BE2C (cell line): ENCODE measurements at regions not wholly inside any gene's neighbourhood (a gene's known extent, or its start where the extent isn't known, plus 50 kb on each side); places are given as distances from the start of the nearest gene placed in this dataset.

ENCODE experiments used
- DNase-seq: peaks from one replicate; pipeline ENCODE4 v3.0.0-alpha.2; 2020
- H3K27me3 ChIP-seq: fragments of 250-450 bp; sonication (Bioruptor Pico); 2 replicates; pipeline ENCODE4 v1.5.1; 2020; ENCODE audit warnings: mild to moderate bottlenecking
- H3K36me3 ChIP-seq: fragments of 250-450 bp; sonication (Bioruptor Pico); 2 replicates; pipeline ENCODE4 v1.5.1; 2020; ENCODE audit warnings: mild to moderate bottlenecking
- H3K4me1 ChIP-seq: fragments of 250-450 bp; sonication (Bioruptor Pico); 2 replicates; pipeline ENCODE4 v1.5.1; 2020
- H3K4me3 ChIP-seq: 2 replicates; pipeline ENCODE4 v1.5.1; 2011; ENCODE audit warnings: low read depth, low read length
- H3K9me3 ChIP-seq: fragments of 250-450 bp; sonication (Bioruptor Pico); 2 replicates; pipeline ENCODE4 v1.5.1; 2020
- CTCF ChIP-seq: IDR thresholded peaks from 2 replicates; pipeline ENCODE4 v1.5.1; 2012; ENCODE audit warnings: mild to moderate bottlenecking, low read depth, low read length

DNA sequence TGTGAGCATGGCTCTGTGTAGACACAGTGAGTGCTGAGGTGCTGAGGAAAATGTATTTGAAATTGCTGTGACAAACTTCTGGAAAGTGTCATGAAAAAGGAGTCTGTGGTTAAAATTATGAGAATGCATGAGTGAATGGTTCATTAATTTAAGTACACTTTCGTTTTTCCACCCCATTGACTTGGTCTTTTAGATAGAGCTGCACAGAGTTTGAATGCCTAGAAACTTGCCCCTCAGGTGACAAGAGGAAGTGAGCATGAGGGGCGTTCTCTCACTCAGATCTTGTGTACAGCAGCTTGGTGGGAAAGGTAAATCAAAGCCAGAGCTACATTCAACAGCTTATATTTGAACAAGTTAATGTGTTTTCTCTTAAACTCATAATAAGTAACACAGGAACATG, 296.8 kb downstream of the WDR72 start:
- no peak for DNase-seq
- Histone ChIP-seq H3K27me3 (no peaks in the 10 kb centered on the region), H3K9me3 (no peaks in the 10 kb centered on the region), H3K4me3 (no peak overlapping the region), H3K4me1 (no peaks in the 10 kb centered on the region), H3K36me3 (no peaks in the 10 kb centered on the region)
- TF ChIP-seq CTCF, result no peak

DNA sequence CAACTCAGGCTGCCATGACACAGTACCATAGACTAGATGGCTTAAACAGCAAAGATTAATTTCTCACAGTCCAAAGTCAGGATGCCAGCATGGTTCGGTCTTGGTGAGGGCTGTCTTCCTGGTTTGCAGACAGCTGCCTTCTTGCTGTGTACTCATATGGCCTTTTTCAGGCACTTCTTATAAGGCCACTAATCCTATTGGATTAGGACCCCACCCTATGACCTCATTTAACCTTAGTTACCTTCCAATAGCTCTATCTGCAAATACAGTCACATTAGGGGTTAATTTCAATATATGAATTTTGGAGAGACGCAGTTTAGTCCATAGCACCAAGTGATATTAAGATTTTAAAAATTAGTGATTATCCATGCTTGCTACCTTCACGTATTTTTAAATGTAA, 297.8 kb downstream of the WDR72 start:
- Histone ChIP-seq H3K9me3 (no peaks in the 10 kb centered on the region), H3K27me3 (no peaks in the 10 kb centered on the region), H3K4me3 (no peak overlapping the region), H3K36me3 (no peaks in the 10 kb centered on the region), H3K4me1 (no peaks in the 10 kb centered on the region)
- DNase-seq, result no peak
- no peak for TF ChIP-seq CTCF

- no peaks in the 10 kb centered on the region for H3K4me1 ChIP-seq
- H3K9me3 ChIP-seq, result no peaks in the 10 kb centered on the region
- no peaks in the 10 kb centered on the region for H3K36me3 ChIP-seq
- no peak for DNase-seq
- no peak overlapping the region for H3K4me3 ChIP-seq
- TF ChIP-seq CTCF, result no peak
- no peaks in the 10 kb centered on the region for H3K27me3 ChIP-seq
These were observed 300.7 kb downstream of the WDR72 start for GRCh38 chr15:53458736-53459135.

DNA sequence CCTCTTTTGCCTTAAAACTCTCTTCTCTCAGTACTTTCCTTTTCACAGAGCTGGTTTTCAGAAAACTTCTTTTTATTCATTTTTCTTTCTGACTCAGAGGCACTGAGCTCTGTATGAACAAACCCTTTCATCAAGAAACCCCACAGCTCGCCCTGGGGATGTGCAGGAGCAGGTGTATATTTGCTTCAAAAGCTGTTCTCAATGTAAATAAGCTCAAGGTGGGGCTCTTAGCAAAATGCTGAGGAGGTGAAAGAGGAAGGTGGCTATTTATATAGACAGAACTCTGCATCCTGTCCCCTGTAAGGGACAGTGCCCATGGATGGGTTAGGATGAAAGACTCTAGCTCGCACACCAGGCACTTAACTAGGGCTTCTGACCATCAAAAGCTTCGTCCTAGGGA, 302.0 kb downstream of the WDR72 start:
- no peak for DNase-seq
- Histone ChIP-seq H3K27me3 (no peaks in the 10 kb centered on the region), H3K4me1 (no peaks in the 10 kb centered on the region), H3K4me3 (no peak overlapping the region), H3K36me3 (no peaks in the 10 kb centered on the region), H3K9me3 (no peaks in the 10 kb centered on the region)
- no peak for TF ChIP-seq CTCF

DNA sequence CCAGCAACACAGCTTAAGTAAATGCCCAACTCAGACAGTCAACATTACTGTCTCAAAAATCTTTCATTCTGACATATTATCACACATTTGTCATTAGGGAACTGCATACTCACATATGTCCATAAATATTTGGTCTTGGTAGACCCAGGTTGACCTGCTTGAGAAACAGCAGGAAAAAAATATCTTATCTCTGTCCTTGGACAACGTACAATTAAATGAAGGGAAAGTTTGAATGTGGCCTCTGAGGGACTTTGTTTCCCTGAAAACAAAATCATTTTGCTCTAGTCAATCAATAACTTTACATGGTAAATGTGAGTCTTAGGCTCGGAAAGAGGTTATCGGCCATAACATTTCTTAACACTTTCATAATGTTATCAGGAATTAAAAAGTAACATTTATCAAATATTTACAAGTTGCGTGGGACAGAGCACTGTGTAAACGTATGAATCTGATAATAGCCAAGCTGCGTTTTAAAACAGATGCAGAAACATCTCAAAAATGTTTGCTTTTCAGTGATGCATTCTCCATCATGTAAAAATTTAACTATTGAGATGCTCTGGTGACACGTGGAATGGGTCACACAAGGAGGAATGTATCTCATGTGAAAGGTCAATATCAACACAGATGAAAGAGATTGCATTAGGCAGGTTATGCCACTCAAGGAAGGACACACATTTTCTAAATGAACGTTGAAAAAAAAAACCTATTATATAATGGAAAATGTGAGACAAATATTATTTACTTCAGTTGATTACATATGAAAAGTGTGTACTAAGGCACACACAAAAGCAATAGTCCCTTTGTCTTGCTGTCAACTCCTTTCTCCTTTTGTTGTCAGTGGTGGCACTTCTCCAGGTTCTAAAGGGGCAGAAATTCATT, 304.4 kb downstream of the WDR72 start:
- no peaks in the 10 kb centered on the region for H3K4me1 ChIP-seq
- no peaks in the 10 kb centered on the region for H3K9me3 ChIP-seq
- no peaks in the 10 kb centered on the region for H3K36me3 ChIP-seq
- H3K27me3 ChIP-seq, result no peaks in the 10 kb centered on the region
- TF ChIP-seq CTCF, result no peak
- no peak for DNase-seq
- H3K4me3 ChIP-seq, result no peak overlapping the region

- no peak for DNase-seq
- no peaks in the 10 kb centered on the region for H3K4me1 ChIP-seq
- H3K9me3 ChIP-seq, result no peaks in the 10 kb centered on the region
- no peaks in the 10 kb centered on the region for H3K27me3 ChIP-seq
- no peak overlapping the region for H3K4me3 ChIP-seq
- no peaks in the 10 kb centered on the region for H3K36me3 ChIP-seq
- no peak for TF ChIP-seq CTCF
These were observed 305.0 kb downstream of the WDR72 start for GRCh38 chr15:53454535-53454842.
